Glomerular visceral epithelial cell (primary cell): ENCODE measurements at regions not wholly inside any gene's neighbourhood (a gene's known extent, or its start where the extent isn't known, plus 50 kb on each side); places are given as distances from the start of the nearest gene placed in this dataset.
"Not testable (repeated sequence)": the region's sequence is repeated elsewhere in the genome, so short reads cannot be mapped to it uniquely, and the experiment has no call there.

ENCODE experiments used
- DNase-seq: peaks from one replicate; pipeline ENCODE4 v3.0.0-alpha.2; 2016; ENCODE audit errors: extremely low spot score

DNA sequence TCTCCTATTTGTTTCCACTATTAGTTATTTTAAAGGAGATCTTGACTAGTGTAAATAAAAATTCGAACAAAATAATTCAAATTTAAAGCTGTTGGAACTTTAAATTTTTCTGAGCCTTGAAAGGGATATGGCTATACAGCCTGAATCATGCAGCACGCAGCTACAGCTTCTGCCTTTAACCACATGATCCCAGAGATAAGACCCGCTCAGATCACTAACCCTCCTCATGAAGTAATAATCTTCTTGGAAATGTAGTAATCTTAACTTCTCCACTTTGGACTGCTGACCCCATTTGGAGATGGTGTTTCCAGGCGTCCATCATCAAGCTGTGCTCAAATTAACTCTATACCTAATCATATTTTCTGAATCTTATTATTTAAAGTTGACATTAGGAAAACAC is 336.6 kb downstream of the DSC3 start:
- DNase-seq = no peak

GRCh38 chr18:30698571-30698970 is 344.0 kb downstream of the DSC3 start:
- no peak for DNase-seq

- DNase-seq = no peak
Observed at GRCh38 chr18:30696201-30696600, 346.3 kb downstream of the DSC3 start.

DNA sequence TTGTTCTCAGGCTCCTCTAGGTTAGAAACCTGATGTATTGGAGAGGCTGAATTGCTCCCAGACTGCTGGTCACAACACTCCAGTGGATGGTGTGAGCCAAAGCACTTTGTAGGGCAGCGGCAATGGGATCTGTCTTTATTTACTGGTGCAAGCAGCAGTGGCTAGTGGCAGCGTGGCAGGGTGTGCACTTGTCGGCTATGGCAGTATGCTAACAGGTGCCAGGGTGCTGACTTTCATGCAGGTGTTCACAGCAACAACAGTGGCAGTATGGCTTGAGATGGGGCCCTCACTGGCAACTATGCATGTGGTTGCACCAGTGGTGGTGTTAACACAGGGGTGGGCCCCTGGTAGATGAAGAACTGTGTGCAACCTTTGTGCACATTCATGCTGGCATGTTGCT is 347.8 kb downstream of the DSC3 start:
- no peak for DNase-seq

- DNase-seq = no peak
Observed at GRCh38 chr18:30689216-30689615, 353.3 kb downstream of the DSC3 start.

- DNase-seq = no peak
Observed at GRCh38 chr18:30687501-30687900, 355.0 kb downstream of the DSC3 start.

DNA sequence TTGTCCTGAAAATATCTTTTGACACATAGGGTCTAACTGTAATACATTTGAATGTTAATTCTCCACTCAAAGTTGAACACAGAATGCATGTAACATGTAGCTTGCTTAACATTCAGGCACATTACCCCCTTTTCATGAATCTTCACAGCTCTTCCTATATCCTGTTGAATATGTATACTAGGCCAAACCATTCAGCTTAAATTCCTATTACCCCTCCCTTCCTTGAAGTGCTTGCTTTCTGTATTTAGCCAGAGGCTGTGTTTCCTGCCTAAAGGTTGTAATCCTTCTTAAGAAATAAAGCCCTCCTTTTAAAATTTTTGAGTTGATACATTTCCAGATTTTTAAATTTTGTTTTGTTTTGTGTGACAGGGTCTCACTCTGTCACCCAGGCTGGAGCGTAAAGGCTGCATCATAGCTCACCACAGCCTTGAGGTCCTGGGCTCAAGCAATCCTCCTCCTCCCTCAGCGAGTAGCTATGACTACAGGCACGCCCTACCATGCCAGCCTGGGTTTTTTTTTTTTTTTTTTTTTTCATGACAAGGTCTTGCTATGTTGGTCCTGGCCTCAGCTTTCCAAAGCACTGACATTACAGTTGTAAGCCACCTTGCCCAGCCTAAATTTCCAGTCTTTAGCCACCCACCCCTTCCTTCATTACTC is 357.6 kb downstream of the DSC3 start:
- DNase-seq = no peak

GRCh38 chr18:30683836-30684235 is 358.7 kb downstream of the DSC3 start:
- no peak for DNase-seq

- DNase-seq = no peak
Observed at GRCh38 chr18:30682672-30683071, 359.9 kb downstream of the DSC3 start.

DNA sequence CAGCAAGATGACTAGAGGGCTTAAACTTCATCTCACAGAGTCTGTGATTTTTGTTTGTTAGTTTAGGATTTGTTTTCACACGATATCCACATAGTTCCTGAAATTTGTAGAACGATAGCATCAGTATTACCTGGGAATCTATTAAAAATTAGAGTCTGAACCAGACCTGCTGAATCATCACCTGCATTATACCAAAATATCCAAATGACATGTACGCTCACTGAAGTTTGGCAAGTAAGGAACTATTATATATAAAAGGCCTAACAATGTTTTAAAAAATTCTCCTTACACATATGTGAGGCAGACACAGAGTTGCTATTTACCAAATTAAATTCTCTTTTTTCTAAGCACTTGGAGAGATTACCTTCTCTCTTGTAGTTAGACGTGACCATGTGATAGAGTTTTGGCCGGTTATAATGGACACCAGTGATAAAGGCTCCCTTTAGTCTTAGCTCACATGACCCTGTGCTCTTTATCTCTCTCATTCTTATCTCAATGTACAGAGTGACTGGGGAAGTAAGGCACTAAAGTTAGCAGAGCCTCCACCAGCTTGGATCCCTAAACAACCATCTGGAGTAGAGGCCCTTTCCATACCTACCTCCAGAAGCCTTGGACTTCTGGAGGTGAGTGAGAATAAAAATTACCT is 363.1 kb downstream of the DSC3 start:
- no peak for DNase-seq

- DNase-seq = not testable (repeated sequence)
Observed at GRCh38 chr18:30677813-30678212, 364.7 kb downstream of the DSC3 start.

GRCh38 chr18:30676053-30676480 is 366.5 kb downstream of the DSC3 start:
- no peak for DNase-seq

GRCh38 chr18:30675493-30675892 is 367.0 kb downstream of the DSC3 start:
- DNase-seq = no peak

- no peak for DNase-seq
Observed at GRCh38 chr18:30675072-30675471, 367.5 kb downstream of the DSC3 start.

- DNase-seq = no peak
Observed at GRCh38 chr18:30674596-30674995, 367.9 kb downstream of the DSC3 start.

DNA sequence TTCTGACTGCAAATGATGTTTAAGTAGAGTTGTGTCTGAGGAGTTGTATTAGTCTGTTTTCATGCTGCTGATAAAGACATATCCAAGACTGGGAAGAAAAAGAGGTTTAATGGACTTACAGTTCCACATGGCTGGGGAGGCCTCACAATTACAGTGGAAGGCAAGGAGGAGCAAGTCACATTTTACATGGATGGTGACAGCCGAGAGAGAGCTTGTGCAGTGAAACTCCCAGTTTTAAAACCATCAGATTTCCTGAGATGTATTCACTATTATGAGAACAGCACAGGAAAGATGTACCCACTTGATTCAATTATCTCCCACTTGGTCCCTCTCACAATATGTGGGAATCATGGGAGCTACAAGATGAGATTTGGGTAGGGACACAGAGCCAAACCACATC is 370.1 kb downstream of the DSC3 start:
- DNase-seq = not testable (repeated sequence)

DNA sequence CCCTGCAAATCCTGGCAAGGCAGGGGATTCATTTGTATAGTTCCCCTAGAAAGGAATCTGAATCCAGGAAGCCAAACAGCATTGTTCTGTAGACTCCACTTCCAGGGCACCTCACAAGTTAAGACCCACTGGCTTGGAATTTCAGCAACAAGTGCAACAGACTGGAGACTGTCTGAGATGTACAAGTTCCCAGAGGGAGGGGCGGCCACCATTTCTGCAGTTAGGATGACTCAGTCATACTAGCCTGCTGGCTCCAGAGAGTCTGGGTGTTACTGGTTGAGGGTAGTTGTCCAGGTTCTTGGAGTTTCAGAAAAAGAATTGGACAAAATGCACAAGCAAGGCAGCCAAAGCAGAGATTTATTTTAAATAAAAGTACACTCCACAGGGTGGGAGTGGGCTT is 384.2 kb downstream of the DSC3 start:
- DNase-seq = no peak

GRCh38 chr18:30652387-30652786 is 390.2 kb downstream of the DSC3 start:
- DNase-seq = no peak

GRCh38 chr18:30650499-30650898 is 392.0 kb downstream of the DSC3 start:
- DNase-seq = no peak

DNA sequence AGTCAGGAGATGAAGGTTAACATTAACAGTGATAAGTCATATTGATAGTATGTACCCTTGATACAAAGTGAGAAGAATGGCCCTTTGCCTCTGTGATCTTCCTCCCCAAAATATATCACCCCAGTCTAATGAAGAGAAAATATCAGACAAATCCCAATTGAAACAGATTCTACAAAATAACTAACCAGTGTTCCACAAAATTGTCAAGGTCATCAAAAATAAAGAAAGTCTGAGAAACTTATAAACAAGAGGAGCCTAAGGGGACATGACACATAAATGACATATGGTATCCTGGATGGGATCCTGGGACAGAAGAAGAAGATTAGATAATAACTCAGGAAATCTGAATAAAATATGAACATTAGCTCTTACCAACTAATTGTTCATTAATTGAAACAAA is 398.4 kb downstream of the DSC3 start:
- no peak for DNase-seq

DNA sequence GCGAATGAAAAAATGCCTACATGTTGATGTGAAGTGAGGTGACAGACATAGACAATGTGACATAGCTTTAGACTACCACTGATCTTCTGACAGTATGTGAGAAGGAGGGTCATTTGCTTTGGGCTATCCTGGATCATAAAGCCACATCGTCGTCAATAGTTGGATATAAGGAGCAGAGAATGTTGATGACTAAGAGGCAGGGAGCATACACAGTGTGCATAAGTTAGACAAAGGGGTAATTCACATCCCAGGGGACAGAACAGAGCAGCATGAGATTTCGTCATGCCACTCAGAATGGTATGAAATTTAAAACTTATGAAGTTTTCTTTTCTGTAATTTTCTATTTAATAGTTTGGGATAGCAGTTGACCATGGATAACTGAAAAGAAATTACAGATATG is 403.2 kb downstream of the DSC3 start:
- DNase-seq = no peak

GRCh38 chr18:30634249-30634648 is 408.3 kb downstream of the DSC3 start:
- DNase-seq = no peak

DNA sequence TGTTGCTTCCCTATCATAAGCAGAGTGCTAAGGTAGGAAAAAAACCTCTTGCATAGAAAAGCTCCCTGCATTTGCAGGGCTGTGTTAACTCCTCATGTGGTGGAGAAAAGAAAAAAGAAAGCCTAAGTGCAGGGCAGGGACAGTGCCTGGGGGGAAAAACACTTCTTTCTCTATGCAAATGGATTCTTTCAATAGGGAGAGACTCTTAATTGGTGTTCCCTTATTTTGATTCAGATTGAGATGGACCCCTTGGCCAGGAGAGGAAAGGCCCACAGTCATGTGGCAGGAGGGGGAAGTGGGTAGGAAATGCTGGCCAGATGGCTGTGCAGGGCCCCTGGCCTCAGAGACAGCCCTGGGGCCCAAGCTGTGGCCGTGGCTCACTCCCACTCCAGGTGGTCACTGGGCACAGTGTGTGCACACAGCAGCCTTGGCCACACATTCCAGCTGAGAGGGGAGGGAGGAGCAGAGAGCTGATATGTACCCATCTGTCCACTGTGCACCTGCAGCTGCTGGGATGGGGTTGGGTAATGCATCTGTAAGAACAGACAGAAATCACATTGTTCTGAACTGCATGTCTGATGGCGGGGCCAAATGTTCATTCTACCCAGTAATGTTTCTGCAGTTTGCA is 410.4 kb downstream of the DSC3 start:
- no peak for DNase-seq
